ENCODE measurements at regions not wholly inside any gene's neighbourhood (a gene's known extent, or its start where the extent isn't known, plus 50 kb on each side); places are given as distances from the start of the nearest gene placed in this dataset.

DNA sequence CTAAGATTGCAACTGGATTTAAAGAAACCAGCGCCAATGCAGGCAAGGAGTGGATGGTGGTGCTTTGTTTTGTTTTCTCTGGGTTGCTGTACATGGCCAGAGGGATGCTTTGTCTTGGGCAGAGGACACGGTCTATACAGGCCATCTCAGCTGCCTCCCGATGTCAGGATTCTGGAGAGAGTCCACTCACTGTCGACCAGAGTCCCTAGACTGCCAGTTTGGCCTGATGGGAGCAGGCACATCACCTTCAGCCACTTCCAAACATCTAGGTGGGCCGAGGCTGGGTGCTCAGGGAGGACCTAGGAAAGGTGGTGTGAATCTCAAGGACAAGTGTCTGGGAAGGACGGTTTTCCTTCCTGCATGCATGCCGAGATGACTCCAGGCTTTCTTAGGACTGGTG is 152.1 kb downstream of the BUB3 start:
- H3K9me3 ChIP-seq (ENCODE audit: control insufficient read depth in 2 of 2, insufficient read depth in 1 of 2, low read depth in 1 of 2, low read length in 1 of 2) = no peaks in the 10 kb centered on the region
- 70 to 79% (median 76%) methylated on average over 7 of the region's 7 CpGs for WGBS, 3 donors
- no peaks in the 10 kb centered on the region for H3K4me1 ChIP-seq (ENCODE audit: control insufficient read depth in 3 of 3, insufficient read depth in 2 of 3, low read depth in 1 of 3, low read length in 2 of 3)
- H3K27me3 ChIP-seq (ENCODE audit: control insufficient read depth in 3 of 3, insufficient read depth in 3 of 3, low read length in 3 of 3) = no peaks in the 10 kb centered on the region
- no peak overlapping the region for H3K27ac ChIP-seq (ENCODE audit: low read depth in 1 of 3, low read length in 2 of 3)
- DNase-seq (no peak), FAIRE-seq (no peak)
- no peak overlapping the region for H3K4me3 ChIP-seq (ENCODE audit: low read depth in 1 of 3, low read length in 3 of 3)
- no peaks in the 10 kb centered on the region for H3K36me3 ChIP-seq (ENCODE audit: control insufficient read depth in 3 of 3, insufficient read depth in 2 of 3, low read depth in 1 of 3, low read length in 3 of 3)

DNA sequence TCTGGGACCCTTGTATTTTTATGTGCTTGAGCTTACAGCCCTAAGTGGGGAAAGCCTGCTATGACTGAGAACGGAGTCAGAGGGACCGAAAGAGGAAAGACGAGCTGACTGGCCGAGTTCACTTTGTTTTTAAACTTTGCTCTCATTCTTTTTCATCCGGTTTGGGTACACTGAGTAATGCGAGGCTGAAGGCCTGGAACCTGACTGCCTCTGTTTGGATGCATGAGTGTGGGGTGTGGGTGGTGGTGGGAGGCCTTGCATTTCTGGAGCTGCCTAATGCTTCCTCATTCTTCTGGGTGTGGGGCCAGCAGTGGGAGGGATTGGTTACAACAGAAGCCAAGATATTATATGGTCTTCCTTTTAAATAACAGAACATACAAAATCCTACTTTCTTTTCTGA is 155.5 kb downstream of the BUB3 start:
- Histone ChIP-seq H3K4me3 (ENCODE audit: low read depth in 1 of 3, low read length in 3 of 3) (no peak overlapping the region), H3K9me3 (ENCODE audit: control insufficient read depth in 2 of 2, insufficient read depth in 1 of 2, low read depth in 1 of 2, low read length in 1 of 2) (no peaks in the 10 kb centered on the region), H3K27me3 (ENCODE audit: control insufficient read depth in 3 of 3, insufficient read depth in 3 of 3, low read length in 3 of 3) (no peaks in the 10 kb centered on the region), H3K36me3 (ENCODE audit: control insufficient read depth in 3 of 3, insufficient read depth in 2 of 3, low read depth in 1 of 3, low read length in 3 of 3) (no peaks in the 10 kb centered on the region), H3K4me1 (ENCODE audit: control insufficient read depth in 3 of 3, insufficient read depth in 2 of 3, low read depth in 1 of 3, low read length in 2 of 3) (no peaks in the 10 kb centered on the region), H3K27ac (ENCODE audit: low read depth in 1 of 3, low read length in 2 of 3) (no peak overlapping the region)
- WGBS, 3 donors = 60 to 71% (median 70%) methylated on average over 6 of the region's 6 CpGs
- DNase-seq (no peak), FAIRE-seq (no peak)

DNA sequence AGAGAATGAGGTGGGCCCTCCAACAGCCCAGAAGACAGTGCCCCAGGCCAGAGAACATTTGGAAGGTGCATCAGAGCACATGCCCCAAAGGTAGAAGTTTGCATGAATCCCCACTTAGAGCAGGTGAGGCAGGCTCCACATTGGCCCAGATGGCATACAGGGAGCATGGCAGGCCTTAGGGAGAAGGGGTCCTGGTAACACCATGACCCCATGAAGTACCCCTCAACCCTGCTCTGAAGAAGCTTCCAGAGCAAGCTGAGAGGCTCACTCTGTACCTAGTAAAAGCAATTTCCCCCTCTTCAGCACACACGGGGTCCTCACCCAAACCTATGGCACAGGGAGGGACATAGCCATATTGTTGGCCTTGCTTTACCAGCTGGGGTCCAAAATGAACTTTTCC is 162.6 kb downstream of the BUB3 start:
- DNase-seq (no peak), FAIRE-seq (no peak)
- Histone ChIP-seq H3K4me3 (ENCODE audit: low read depth in 1 of 3, low read length in 3 of 3) (no peak overlapping the region), H3K9me3 (ENCODE audit: control insufficient read depth in 2 of 2, insufficient read depth in 1 of 2, low read depth in 1 of 2, low read length in 1 of 2) (no peaks in the 10 kb centered on the region), H3K36me3 (ENCODE audit: control insufficient read depth in 3 of 3, insufficient read depth in 2 of 3, low read depth in 1 of 3, low read length in 3 of 3) (no peaks in the 10 kb centered on the region), H3K27me3 (ENCODE audit: control insufficient read depth in 3 of 3, insufficient read depth in 3 of 3, low read length in 3 of 3) (no peaks in the 10 kb centered on the region), H3K27ac (ENCODE audit: low read depth in 1 of 3, low read length in 2 of 3) (no peak overlapping the region), H3K4me1 (ENCODE audit: control insufficient read depth in 3 of 3, insufficient read depth in 2 of 3, low read depth in 1 of 3, low read length in 2 of 3) (no peaks in the 10 kb centered on the region)
- 75 to 91% (median 82%) methylated on average over 1 of the region's 1 CpG for WGBS, 3 donors

DNA sequence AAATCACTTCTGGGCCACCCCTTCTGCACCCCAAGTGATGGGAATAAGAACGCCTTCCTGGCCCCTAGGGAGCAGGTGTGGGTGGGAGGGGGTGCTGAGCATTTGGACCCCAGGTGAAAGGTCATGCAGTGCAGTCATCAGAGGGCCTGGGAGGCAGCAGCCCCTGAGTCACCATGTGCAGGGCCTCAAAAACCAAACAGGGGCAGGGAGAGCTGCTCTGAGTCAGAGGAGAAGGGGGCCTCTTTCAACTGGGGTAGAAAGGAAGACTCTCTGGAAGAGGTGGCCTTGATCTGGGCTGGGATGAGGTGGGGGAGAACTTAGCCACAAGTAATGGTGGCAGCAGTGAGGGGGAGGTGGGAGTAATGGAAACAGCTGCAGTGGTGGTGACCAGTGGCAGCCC is 164.3 kb downstream of the BUB3 start:
- FAIRE-seq (no peak), DNase-seq (no peak)
- Histone ChIP-seq H3K27me3 (ENCODE audit: control insufficient read depth in 3 of 3, insufficient read depth in 3 of 3, low read length in 3 of 3) (no peaks in the 10 kb centered on the region), H3K4me1 (ENCODE audit: control insufficient read depth in 3 of 3, insufficient read depth in 2 of 3, low read depth in 1 of 3, low read length in 2 of 3) (no peaks in the 10 kb centered on the region), H3K9me3 (ENCODE audit: control insufficient read depth in 2 of 2, insufficient read depth in 1 of 2, low read depth in 1 of 2, low read length in 1 of 2) (no peaks in the 10 kb centered on the region), H3K36me3 (ENCODE audit: control insufficient read depth in 3 of 3, insufficient read depth in 2 of 3, low read depth in 1 of 3, low read length in 3 of 3) (no peaks in the 10 kb centered on the region), H3K27ac (ENCODE audit: low read depth in 1 of 3, low read length in 2 of 3) (no peak overlapping the region), H3K4me3 (ENCODE audit: low read depth in 1 of 3, low read length in 3 of 3) (no peak overlapping the region)
- WGBS, 3 donors = 29 to 54% (median 38%) methylated on average over 1 of the region's 1 CpG

DNA sequence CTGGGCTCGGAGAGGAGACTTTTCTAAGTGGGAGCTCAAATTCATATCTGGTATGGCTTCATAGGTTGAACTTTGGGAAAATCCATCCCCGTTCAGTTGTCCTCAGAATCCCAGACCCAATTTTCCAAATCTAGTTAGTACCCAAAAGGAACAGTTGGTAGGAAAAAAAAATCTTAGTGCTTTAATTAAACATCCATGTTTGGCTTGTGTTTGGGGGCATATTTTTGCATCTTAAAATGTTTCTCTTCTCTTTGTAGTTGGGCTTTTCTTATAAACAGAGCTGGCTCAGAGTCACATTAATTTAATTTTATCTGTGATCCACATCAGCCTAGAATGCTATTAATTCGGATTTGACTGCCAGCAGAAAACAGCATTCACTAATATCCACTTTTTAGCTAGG is 165.9 kb downstream of the BUB3 start:
- Histone ChIP-seq H3K9me3 (ENCODE audit: control insufficient read depth in 2 of 2, insufficient read depth in 1 of 2, low read depth in 1 of 2, low read length in 1 of 2) (no peaks in the 10 kb centered on the region), H3K4me3 (ENCODE audit: low read depth in 1 of 3, low read length in 3 of 3) (no peak overlapping the region), H3K36me3 (ENCODE audit: control insufficient read depth in 3 of 3, insufficient read depth in 2 of 3, low read depth in 1 of 3, low read length in 3 of 3) (no peaks in the 10 kb centered on the region), H3K27me3 (ENCODE audit: control insufficient read depth in 3 of 3, insufficient read depth in 3 of 3, low read length in 3 of 3) (no peaks in the 10 kb centered on the region), H3K4me1 (ENCODE audit: control insufficient read depth in 3 of 3, insufficient read depth in 2 of 3, low read depth in 1 of 3, low read length in 2 of 3) (no peaks in the 10 kb centered on the region), H3K27ac (ENCODE audit: low read depth in 1 of 3, low read length in 2 of 3) (no peak overlapping the region)
- FAIRE-seq = no peak
- DNase-seq = no peak
- 55 to 72% (median 59%) methylated on average over 3 of the region's 3 CpGs for WGBS, 3 donors

DNA sequence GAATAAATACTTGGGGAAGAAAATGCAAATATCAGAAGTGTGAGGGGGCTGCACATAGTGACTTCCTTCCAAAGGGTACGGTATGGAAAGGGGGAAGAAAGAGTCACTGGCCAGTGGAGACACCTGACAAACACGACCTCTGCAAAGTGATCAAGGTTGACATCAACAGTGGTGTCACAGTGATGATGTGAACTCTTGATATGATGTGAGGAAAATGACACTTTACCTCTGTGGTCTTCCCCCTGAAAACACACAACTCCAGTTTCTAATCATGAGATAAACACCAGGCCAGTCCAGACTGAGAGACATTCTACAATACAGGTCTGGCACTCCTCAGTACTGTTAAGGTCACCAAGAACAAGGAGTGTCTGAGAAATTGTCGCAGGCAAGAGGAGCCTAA is 169.7 kb downstream of the BUB3 start:
- H3K9me3 ChIP-seq (ENCODE audit: control insufficient read depth in 2 of 2, insufficient read depth in 1 of 2, low read depth in 1 of 2, low read length in 1 of 2) = no peaks in the 10 kb centered on the region
- H3K4me1 ChIP-seq (ENCODE audit: control insufficient read depth in 3 of 3, insufficient read depth in 2 of 3, low read depth in 1 of 3, low read length in 2 of 3) = no peaks in the 10 kb centered on the region
- no peak for DNase-seq
- FAIRE-seq = no peak
- H3K27ac ChIP-seq (ENCODE audit: low read depth in 1 of 3, low read length in 2 of 3) = no peak overlapping the region
- no peaks in the 10 kb centered on the region for H3K27me3 ChIP-seq (ENCODE audit: control insufficient read depth in 3 of 3, insufficient read depth in 3 of 3, low read length in 3 of 3)
- H3K4me3 ChIP-seq (ENCODE audit: low read depth in 1 of 3, low read length in 3 of 3) = no peak overlapping the region
- no peaks in the 10 kb centered on the region for H3K36me3 ChIP-seq (ENCODE audit: control insufficient read depth in 3 of 3, insufficient read depth in 2 of 3, low read depth in 1 of 3, low read length in 3 of 3)
- WGBS, 3 donors = 74 to 78% (median 74%) methylated on average over 3 of the region's 3 CpGs

DNA sequence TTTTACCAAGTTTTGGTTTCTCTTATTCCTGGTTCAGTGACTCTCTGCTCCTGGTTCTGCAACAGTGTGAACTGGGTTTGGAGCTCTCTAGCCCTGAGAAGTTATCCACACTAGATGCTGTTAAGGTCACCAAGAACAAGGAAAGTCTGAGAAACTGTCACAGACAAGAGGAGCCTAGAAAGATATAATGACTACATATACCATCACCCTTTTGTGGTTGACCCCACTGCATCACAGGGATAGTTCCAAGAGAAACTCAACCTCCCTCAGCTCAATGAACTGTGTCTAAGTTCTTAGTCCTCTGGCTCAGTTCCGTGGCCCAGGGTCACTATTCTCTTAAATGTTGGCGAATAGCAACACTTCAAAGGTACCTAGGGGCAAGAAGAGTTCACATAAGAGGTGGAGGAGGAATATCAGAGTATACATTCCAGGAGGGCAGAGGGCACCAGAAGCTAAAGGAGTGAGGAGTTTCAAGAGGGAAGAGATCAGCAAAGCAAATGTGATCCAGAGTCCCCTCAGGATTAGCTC is 171.5 kb downstream of the BUB3 start:
- WGBS, 3 donors = 74 to 80% (median 76%) methylated on average over 2 of the region's 2 CpGs
- FAIRE-seq (no peak), DNase-seq (no peak)
- no peak overlapping the region for H3K27ac ChIP-seq (ENCODE audit: low read depth in 1 of 3, low read length in 2 of 3)
- H3K9me3 ChIP-seq (ENCODE audit: control insufficient read depth in 2 of 2, insufficient read depth in 1 of 2, low read depth in 1 of 2, low read length in 1 of 2) = no peaks in the 10 kb centered on the region
- H3K4me1 ChIP-seq (ENCODE audit: control insufficient read depth in 3 of 3, insufficient read depth in 2 of 3, low read depth in 1 of 3, low read length in 2 of 3) = no peaks in the 10 kb centered on the region
- H3K4me3 ChIP-seq (ENCODE audit: low read depth in 1 of 3, low read length in 3 of 3) = no peak overlapping the region
- H3K36me3 ChIP-seq (ENCODE audit: control insufficient read depth in 3 of 3, insufficient read depth in 2 of 3, low read depth in 1 of 3, low read length in 3 of 3) = no peaks in the 10 kb centered on the region
- H3K27me3 ChIP-seq (ENCODE audit: control insufficient read depth in 3 of 3, insufficient read depth in 3 of 3, low read length in 3 of 3) = no peaks in the 10 kb centered on the region

DNA sequence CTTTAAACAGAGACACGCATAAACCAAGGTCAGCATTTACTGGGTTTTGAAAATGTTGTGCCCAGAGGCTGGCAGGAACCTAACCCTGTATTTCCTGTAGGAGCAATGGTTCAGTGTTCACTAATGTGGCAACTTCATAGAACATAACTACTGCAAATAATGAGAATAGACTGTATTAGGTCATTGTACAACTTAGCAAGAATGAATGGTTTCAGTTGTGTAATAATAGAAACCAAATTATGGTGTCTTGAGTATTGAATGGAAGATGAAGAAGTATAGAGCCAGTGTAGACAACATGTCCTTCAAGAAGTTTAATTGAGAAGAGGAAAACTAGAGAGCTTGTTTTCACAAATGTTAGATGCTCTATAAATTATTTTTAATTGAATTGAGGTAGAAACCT is 172.5 kb downstream of the BUB3 start:
- Histone ChIP-seq H3K27ac (ENCODE audit: low read depth in 1 of 3, low read length in 2 of 3) (no peak overlapping the region), H3K4me1 (ENCODE audit: control insufficient read depth in 3 of 3, insufficient read depth in 2 of 3, low read depth in 1 of 3, low read length in 2 of 3) (no peaks in the 10 kb centered on the region), H3K9me3 (ENCODE audit: control insufficient read depth in 2 of 2, insufficient read depth in 1 of 2, low read depth in 1 of 2, low read length in 1 of 2) (no peaks in the 10 kb centered on the region), H3K36me3 (ENCODE audit: control insufficient read depth in 3 of 3, insufficient read depth in 2 of 3, low read depth in 1 of 3, low read length in 3 of 3) (no peaks in the 10 kb centered on the region), H3K27me3 (ENCODE audit: control insufficient read depth in 3 of 3, insufficient read depth in 3 of 3, low read length in 3 of 3) (no peaks in the 10 kb centered on the region), H3K4me3 (ENCODE audit: low read depth in 1 of 3, low read length in 3 of 3) (no peak overlapping the region)
- FAIRE-seq = no peak
- DNase-seq = no peak
- 74 to 94% (median 94%) methylated on average over 1 of the region's 1 CpG for WGBS, 3 donors

DNA sequence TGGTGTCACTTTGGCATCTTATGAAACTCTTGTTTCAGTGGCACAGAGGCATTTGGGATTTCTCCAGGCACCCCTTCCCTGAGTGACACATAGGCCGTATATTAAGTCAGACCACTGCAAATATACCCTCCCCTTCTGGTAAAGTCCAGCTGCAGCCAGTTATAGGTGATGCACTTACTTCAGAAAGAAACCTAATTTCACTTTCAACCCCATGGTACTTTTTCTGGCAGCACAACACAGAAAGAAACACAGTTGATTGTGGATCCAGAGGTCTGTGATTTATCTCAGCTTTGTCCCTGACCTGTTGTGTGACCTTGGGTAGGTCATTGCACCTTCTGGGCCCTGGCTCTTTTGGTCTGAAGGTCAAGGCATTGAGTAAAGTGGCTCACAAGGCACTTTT is 173.2 kb downstream of the BUB3 start:
- Histone ChIP-seq H3K36me3 (ENCODE audit: control insufficient read depth in 3 of 3, insufficient read depth in 2 of 3, low read depth in 1 of 3, low read length in 3 of 3) (no peaks in the 10 kb centered on the region), H3K27me3 (ENCODE audit: control insufficient read depth in 3 of 3, insufficient read depth in 3 of 3, low read length in 3 of 3) (no peaks in the 10 kb centered on the region), H3K9me3 (ENCODE audit: control insufficient read depth in 2 of 2, insufficient read depth in 1 of 2, low read depth in 1 of 2, low read length in 1 of 2) (no peaks in the 10 kb centered on the region), H3K4me3 (ENCODE audit: low read depth in 1 of 3, low read length in 3 of 3) (no peak overlapping the region), H3K4me1 (ENCODE audit: control insufficient read depth in 3 of 3, insufficient read depth in 2 of 3, low read depth in 1 of 3, low read length in 2 of 3) (no peaks in the 10 kb centered on the region), H3K27ac (ENCODE audit: low read depth in 1 of 3, low read length in 2 of 3) (no peak overlapping the region)
- no peak for DNase-seq
- WGBS, 3 donors = 67 to 88% (median 81%) methylated on average over 1 of the region's 1 CpG
- FAIRE-seq = no peak

All from small intestine (tissue), 7 donors.